GM12878 (cell line): ENCODE measurements at regions not wholly inside any gene's neighbourhood (a gene's known extent, or its start where the extent isn't known, plus 50 kb on each side); places are given as distances from the start of the nearest gene placed in this dataset.
A peak's percentile ranks its signal among the peaks of the same experiment; 100 is the strongest.

Source experiments
- BHLHE40 ChIP-seq, 2 experiments: fragments of 450-650 bp in 1 of 2; IDR thresholded peaks; 2 replicates each; pipeline ENCODE4 v1.6.1; 2011 to 2017; ENCODE audit warnings: low read depth in 2 of 2, borderline replicate concordance in 1 of 2, improper control_type of control experiment in 1 of 2, low read length in 1 of 2, mild to moderate bottlenecking in 1 of 2
- DPF2 ChIP-seq: fragments of 450-650 bp; IDR thresholded peaks from 2 replicates; pipeline ENCODE4 v1.6.1; 2017; ENCODE audit warnings: mild to moderate bottlenecking
- EED ChIP-seq: sonication (generic); IDR thresholded peaks from 2 replicates; pipeline ENCODE4 v1.6.1; 2016; ENCODE audit warnings: antibody characterized with exemption, low read depth
- ETV6 ChIP-seq, 2 experiments: fragments of 450-650 bp in 1 of 2; IDR thresholded peaks in 1 of 2; conservative IDR thresholded peaks in 1 of 2; 2 replicates each; pipeline ENCODE4 v1.6.1; 2014; ENCODE audit warnings: antibody characterized with exemption in 1 of 2, borderline replicate concordance in 1 of 2, low read depth in 1 of 2, mild to moderate bottlenecking in 1 of 2, moderate library complexity in 1 of 2
- FOXM1 ChIP-seq: IDR thresholded peaks from 2 replicates; pipeline ENCODE4 v1.6.1; 2012; ENCODE audit warnings: low read depth, mild to moderate bottlenecking, inconsistent platforms, low read length, moderate library complexity
- GABPA ChIP-seq: IDR thresholded peaks from 2 replicates; pipeline ENCODE4 v1.6.1; 2014; ENCODE audit warnings: antibody characterized with exemption, low read depth, mild to moderate bottlenecking, inconsistent platforms
- MTA2 ChIP-seq: fragments of 450-650 bp; IDR thresholded peaks from 2 replicates; pipeline ENCODE4 v1.6.1; 2016; ENCODE audit warnings: low read depth, mild to moderate bottlenecking, moderate library complexity
- NBN ChIP-seq: fragments of 450-650 bp; IDR thresholded peaks from 2 replicates; pipeline ENCODE4 v1.6.1; 2016
- NR2C1 ChIP-seq: fragments of 450-650 bp; IDR thresholded peaks from 2 replicates; pipeline ENCODE4 v1.6.1; 2017; ENCODE audit warnings: antibody characterized with exemption, mild to moderate bottlenecking, moderate library complexity
- PML ChIP-seq: IDR thresholded peaks from 2 replicates; pipeline ENCODE4 v1.6.1; 2012; ENCODE audit warnings: low read length, inconsistent platforms
- POLR2AphosphoS2 ChIP-seq: IDR thresholded peaks from 2 replicates; pipeline ENCODE4 v1.6.1; 2011; ENCODE audit warnings: low read depth, mild to moderate bottlenecking, low read length, improper control_type of control experiment, moderate library complexity
- POU2F2 ChIP-seq: IDR thresholded peaks from 3 replicates; pipeline ENCODE4 v1.6.1; 2011; ENCODE audit warnings: low read depth, mild to moderate bottlenecking, low read length, borderline replicate concordance
- RAD21 ChIP-seq: IDR thresholded peaks from 2 replicates; pipeline ENCODE4 v1.6.1; 2011; ENCODE audit warnings: mild to moderate bottlenecking, low read depth, low read length, moderate library complexity; ENCODE audit not compliant: insufficient read depth
- SMAD1 ChIP-seq: fragments of 450-650 bp; IDR thresholded peaks from 2 replicates; pipeline ENCODE4 v1.6.1; 2018; ENCODE audit warnings: mild to moderate bottlenecking, low read depth; ENCODE audit not compliant: partially characterized antibody
- SPI1 ChIP-seq: IDR thresholded peaks from 2 replicates; pipeline ENCODE4 v1.6.1; 2011; ENCODE audit warnings: low read depth, mild to moderate bottlenecking, low read length, moderate library complexity, borderline replicate concordance; ENCODE audit not compliant: insufficient read depth
- TCF3 ChIP-seq: IDR thresholded peaks from 2 replicates; pipeline ENCODE4 v1.6.1; 2012; ENCODE audit warnings: low read depth, mild to moderate bottlenecking, low read length, borderline replicate concordance; ENCODE audit not compliant: insufficient read depth
- ZBED1 ChIP-seq: IDR thresholded peaks from 2 replicates; pipeline ENCODE4 v1.6.1; 2016; ENCODE audit warnings: borderline replicate concordance
- ZNF217 ChIP-seq: fragments of 450-650 bp; IDR thresholded peaks from 2 replicates; pipeline ENCODE4 v1.6.1; 2017; ENCODE audit warnings: antibody characterized with exemption, mild to moderate bottlenecking
- ZNF384 ChIP-seq: IDR thresholded peaks from 2 replicates; pipeline ENCODE4 v1.6.1; 2012; ENCODE audit warnings: low read depth, mild to moderate bottlenecking, low read length, improper control_type of control experiment, borderline replicate concordance
- TF ChIP-seq, protein P1 (sequence below): fragments of 450-650 bp; IDR thresholded peaks from 2 replicates; pipeline ENCODE4 v1.6.1; 2017; ENCODE audit warnings: low read depth, mild to moderate bottlenecking, moderate library complexity
- TF ChIP-seq, protein P2 (sequence below): fragments of 450-650 bp; IDR thresholded peaks from 2 replicates; pipeline ENCODE4 v1.6.1; 2016; ENCODE audit warnings: mild to moderate bottlenecking
- TF ChIP-seq, protein P3 (sequence below): fragments of 450-650 bp; IDR thresholded peaks from 2 replicates; pipeline ENCODE4 v1.6.1; 2017; ENCODE audit warnings: antibody characterized with exemption, mild to moderate bottlenecking, moderate library complexity
- TF ChIP-seq, protein P4 (sequence below): fragments of 150-350 bp; IDR thresholded peaks from 2 replicates; pipeline ENCODE4 v1.6.1; 2016; ENCODE audit warnings: low read depth, low read length

DNA sequence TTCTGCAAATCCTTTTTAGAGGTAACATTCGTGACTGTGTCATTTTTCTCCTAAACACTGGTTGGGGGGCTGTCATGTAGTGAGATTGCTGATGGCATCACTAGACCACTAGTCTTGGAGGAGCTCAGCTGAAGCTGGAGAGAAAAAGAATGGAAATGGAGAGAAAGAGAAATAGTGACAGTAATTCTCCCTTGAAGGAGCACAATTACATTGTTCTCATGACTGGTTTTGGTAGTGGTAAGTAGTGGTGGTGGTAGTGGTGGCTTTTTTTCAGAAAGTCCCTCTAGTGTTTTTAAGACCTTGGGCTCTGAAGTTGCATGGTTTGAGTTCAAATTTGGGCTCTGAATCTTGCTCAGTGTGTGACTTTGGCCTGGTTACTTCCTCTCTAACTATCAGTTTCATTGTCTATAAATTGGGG is 99.8 kb downstream of the LARP7 start (continued):
- TF ChIP-seq FOXM1, result peak; percentile 29; the same call in 1 of the 2 replicates
- TF ChIP-seq MTA2, result peak; percentile 73
- TF ChIP-seq, protein P1, sequence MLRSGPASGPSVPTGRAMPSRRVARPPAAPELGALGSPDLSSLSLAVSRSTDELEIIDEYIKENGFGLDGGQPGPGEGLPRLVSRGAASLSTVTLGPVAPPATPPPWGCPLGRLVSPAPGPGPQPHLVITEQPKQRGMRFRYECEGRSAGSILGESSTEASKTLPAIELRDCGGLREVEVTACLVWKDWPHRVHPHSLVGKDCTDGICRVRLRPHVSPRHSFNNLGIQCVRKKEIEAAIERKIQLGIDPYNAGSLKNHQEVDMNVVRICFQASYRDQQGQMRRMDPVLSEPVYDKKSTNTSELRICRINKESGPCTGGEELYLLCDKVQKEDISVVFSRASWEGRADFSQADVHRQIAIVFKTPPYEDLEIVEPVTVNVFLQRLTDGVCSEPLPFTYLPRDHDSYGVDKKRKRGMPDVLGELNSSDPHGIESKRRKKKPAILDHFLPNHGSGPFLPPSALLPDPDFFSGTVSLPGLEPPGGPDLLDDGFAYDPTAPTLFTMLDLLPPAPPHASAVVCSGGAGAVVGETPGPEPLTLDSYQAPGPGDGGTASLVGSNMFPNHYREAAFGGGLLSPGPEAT, result peak; percentile 87
- TF ChIP-seq ZNF384, result no peak
- TF ChIP-seq POU2F2, result no peak
- no peak for TF ChIP-seq TCF3
- TF ChIP-seq SMAD1, result no peak
- 0 out of 2 replicates have a peak, but pooled peaks have one; percentile 40 for TF ChIP-seq EED
- TF ChIP-seq NBN, result peak; percentile 33; the same call in 1 of the 2 replicates
- no peak for TF ChIP-seq DPF2
- TF ChIP-seq GABPA, result no peak
- TF ChIP-seq ZNF217, result no peak
- no peak for TF ChIP-seq ZBED1
- TF ChIP-seq, protein P2, sequence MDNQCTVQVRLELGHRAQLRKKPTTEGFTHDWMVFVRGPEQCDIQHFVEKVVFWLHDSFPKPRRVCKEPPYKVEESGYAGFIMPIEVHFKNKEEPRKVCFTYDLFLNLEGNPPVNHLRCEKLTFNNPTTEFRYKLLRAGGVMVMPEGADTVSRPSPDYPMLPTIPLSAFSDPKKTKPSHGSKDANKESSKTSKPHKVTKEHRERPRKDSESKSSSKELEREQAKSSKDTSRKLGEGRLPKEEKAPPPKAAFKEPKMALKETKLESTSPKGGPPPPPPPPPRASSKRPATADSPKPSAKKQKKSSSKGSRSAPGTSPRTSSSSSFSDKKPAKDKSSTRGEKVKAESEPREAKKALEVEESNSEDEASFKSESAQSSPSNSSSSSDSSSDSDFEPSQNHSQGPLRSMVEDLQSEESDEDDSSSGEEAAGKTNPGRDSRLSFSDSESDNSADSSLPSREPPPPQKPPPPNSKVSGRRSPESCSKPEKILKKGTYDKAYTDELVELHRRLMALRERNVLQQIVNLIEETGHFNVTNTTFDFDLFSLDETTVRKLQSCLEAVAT, result 0 out of 2 replicates have a peak, but pooled peaks have one; percentile 15
- no peak for TF ChIP-seq ETV6 (conservative IDR thresholded peaks at IDR 0.05 in 1 of 2, IDR thresholded peaks at IDR 0.05 in 1 of 2; ENCODE audit: borderline replicate concordance in 1 of 2, low read depth in 1 of 2)
- peak in 1 of 2 experiments; percentile 21; a peak in 1 of 4 replicates for TF ChIP-seq BHLHE40 (IDR thresholded peaks at IDR 0.05; ENCODE audit: borderline replicate concordance in 1 of 2, low read depth in 2 of 2, low read length in 1 of 2)
- TF ChIP-seq, protein P3, sequence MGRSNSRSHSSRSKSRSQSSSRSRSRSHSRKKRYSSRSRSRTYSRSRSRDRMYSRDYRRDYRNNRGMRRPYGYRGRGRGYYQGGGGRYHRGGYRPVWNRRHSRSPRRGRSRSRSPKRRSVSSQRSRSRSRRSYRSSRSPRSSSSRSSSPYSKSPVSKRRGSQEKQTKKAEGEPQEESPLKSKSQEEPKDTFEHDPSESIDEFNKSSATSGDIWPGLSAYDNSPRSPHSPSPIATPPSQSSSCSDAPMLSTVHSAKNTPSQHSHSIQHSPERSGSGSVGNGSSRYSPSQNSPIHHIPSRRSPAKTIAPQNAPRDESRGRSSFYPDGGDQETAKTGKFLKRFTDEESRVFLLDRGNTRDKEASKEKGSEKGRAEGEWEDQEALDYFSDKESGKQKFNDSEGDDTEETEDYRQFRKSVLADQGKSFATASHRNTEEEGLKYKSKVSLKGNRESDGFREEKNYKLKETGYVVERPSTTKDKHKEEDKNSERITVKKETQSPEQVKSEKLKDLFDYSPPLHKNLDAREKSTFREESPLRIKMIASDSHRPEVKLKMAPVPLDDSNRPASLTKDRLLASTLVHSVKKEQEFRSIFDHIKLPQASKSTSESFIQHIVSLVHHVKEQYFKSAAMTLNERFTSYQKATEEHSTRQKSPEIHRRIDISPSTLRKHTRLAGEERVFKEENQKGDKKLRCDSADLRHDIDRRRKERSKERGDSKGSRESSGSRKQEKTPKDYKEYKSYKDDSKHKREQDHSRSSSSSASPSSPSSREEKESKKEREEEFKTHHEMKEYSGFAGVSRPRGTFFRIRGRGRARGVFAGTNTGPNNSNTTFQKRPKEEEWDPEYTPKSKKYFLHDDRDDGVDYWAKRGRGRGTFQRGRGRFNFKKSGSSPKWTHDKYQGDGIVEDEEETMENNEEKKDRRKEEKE, result no peak
- TF ChIP-seq POLR2AphosphoS2, result no peak
- TF ChIP-seq, protein P4, sequence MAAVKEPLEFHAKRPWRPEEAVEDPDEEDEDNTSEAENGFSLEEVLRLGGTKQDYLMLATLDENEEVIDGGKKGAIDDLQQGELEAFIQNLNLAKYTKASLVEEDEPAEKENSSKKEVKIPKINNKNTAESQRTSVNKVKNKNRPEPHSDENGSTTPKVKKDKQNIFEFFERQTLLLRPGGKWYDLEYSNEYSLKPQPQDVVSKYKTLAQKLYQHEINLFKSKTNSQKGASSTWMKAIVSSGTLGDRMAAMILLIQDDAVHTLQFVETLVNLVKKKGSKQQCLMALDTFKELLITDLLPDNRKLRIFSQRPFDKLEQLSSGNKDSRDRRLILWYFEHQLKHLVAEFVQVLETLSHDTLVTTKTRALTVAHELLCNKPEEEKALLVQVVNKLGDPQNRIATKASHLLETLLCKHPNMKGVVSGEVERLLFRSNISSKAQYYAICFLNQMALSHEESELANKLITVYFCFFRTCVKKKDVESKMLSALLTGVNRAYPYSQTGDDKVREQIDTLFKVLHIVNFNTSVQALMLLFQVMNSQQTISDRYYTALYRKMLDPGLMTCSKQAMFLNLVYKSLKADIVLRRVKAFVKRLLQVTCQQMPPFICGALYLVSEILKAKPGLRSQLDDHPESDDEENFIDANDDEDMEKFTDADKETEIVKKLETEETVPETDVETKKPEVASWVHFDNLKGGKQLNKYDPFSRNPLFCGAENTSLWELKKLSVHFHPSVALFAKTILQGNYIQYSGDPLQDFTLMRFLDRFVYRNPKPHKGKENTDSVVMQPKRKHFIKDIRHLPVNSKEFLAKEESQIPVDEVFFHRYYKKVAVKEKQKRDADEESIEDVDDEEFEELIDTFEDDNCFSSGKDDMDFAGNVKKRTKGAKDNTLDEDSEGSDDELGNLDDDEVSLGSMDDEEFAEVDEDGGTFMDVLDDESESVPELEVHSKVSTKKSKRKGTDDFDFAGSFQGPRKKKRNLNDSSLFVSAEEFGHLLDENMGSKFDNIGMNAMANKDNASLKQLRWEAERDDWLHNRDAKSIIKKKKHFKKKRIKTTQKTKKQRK, result no peak
- peak; percentile 41; the same call in 1 of the 2 replicates for TF ChIP-seq SPI1
- TF ChIP-seq RAD21, result no peak
- no peak for TF ChIP-seq PML
- TF ChIP-seq NR2C1, result no peak
